ENCODE measurements at regions not wholly inside any gene's neighbourhood (a gene's known extent, or its start where the extent isn't known, plus 50 kb on each side); places are given as distances from the start of the nearest gene placed in this dataset.

- peaks cover 21% of the 10 kb centered on the region for H3K27me3 Mint-ChIP-seq
- H3K27ac Mint-ChIP-seq, result no peak overlapping the region
- H3K4me1 Mint-ChIP-seq (ENCODE audit: low read depth), result peaks cover 6% of the 10 kb centered on the region
- H3K36me3 Mint-ChIP-seq (ENCODE audit: low read depth), result no peaks in the 10 kb centered on the region
- H3K4me3 Mint-ChIP-seq, result no peak overlapping the region
- no peaks in the 10 kb centered on the region for H3K9me3 Mint-ChIP-seq
Measured at GRCh38 chr6:146909376-146909775, 294.8 kb upstream of the STXBP5 start.

DNA sequence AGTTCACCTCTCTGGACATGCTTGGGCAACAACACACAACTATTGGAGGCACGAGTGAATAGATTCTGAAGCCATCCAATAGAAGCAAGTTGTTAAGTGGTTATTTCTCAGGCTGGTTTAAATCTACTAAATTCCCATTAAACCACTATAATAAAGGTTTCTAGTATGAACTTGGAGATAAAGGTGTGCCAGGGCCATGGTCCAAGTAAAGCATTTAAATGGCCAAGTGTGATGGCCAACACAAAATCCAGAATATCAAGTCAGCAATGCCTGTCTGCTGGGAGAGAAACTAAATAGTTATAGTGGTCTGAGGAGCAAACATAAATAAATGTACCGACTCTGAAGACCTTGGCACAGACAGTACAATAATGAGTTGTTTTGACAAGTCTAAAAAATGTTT lies 294.3 kb upstream of the STXBP5 start:
- Mint-ChIP-seq H3K27ac (no peak overlapping the region), H3K9me3 (no peaks in the 10 kb centered on the region), H3K4me1 (ENCODE audit: low read depth) (peaks cover 12% of the 10 kb centered on the region), H3K36me3 (ENCODE audit: low read depth) (no peaks in the 10 kb centered on the region), H3K27me3 (peaks cover 24% of the 10 kb centered on the region), H3K4me3 (no peak overlapping the region)

DNA sequence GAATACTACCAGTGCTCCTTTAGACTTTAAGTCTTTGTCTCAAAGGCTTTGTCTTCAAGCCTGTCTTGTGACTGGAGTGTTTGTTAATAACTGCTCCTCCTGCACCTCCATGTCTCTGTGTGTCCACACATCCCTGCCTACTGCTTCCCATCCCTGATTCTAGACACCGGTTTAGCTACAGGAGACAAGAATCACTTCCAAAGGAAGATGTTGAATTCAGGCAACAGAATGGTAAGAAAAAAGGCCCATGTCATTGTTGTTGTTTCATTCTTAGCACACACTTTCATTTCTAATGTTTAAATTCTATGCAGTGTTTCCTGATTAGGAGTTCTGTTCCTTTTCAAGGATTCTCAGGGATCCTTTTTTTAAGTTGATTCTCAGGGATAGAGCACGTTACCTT lies 293.6 kb upstream of the STXBP5 start:
- Mint-ChIP-seq H3K9me3 (no peaks in the 10 kb centered on the region), H3K27ac (no peak overlapping the region), H3K4me1 (ENCODE audit: low read depth) (peaks cover 19% of the 10 kb centered on the region), H3K27me3 (peaks cover 24% of the 10 kb centered on the region), H3K36me3 (ENCODE audit: low read depth) (no peaks in the 10 kb centered on the region), H3K4me3 (no peak overlapping the region)

- Mint-ChIP-seq H3K4me1 (ENCODE audit: low read depth) (peaks cover 23% of the 10 kb centered on the region), H3K27ac (no peak overlapping the region), H3K36me3 (ENCODE audit: low read depth) (no peaks in the 10 kb centered on the region), H3K4me3 (no peak overlapping the region), H3K9me3 (peaks cover 4% of the 10 kb centered on the region), H3K27me3 (peaks cover 24% of the 10 kb centered on the region)
Measured at GRCh38 chr6:146911635-146912215, 292.5 kb upstream of the STXBP5 start.

DNA sequence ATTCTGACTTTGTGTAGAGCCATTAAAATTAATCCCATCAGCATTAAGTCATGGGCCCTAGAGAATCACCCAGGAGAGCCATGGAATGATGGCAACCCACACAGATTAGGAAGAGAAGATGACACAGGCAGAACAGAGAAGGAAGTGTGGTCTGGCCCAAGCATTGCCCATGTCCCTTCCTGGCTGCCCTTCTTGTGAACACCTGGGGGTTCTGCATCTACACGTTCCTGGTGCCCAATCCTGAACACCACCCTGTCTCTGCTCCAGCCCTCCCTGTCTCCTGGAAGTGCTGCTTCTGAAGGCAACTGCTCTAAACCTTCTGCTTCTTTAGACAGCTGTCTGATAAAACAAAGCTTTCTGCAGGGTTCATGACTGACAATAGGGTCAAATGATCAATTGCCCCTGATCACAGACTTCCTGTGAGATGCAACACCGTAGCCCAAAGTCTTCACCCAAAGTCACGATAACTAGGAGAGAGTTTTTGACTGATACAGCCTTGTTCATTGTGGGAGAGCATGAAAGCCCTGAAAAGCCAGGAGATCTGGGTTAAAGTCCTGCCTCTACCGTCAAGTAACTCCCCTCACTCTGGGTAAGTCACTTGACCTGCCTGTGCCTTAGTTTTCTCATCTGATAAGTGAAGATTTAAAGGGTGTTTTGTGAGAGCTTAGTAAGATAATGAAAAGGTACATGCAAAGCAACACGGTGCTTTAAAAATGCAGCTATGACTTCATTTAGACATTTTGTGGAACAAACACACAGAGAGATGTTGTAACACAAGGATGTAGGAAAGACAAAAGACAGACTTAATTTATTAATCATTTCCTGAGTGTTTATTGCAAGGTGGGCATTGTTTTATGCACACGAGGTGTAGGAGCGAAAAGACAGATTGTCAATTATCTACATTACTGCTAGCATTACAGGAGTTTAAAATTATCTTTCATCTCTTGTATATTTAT lies 291.2 kb upstream of the STXBP5 start:
- no peak overlapping the region for H3K27ac Mint-ChIP-seq

DNA sequence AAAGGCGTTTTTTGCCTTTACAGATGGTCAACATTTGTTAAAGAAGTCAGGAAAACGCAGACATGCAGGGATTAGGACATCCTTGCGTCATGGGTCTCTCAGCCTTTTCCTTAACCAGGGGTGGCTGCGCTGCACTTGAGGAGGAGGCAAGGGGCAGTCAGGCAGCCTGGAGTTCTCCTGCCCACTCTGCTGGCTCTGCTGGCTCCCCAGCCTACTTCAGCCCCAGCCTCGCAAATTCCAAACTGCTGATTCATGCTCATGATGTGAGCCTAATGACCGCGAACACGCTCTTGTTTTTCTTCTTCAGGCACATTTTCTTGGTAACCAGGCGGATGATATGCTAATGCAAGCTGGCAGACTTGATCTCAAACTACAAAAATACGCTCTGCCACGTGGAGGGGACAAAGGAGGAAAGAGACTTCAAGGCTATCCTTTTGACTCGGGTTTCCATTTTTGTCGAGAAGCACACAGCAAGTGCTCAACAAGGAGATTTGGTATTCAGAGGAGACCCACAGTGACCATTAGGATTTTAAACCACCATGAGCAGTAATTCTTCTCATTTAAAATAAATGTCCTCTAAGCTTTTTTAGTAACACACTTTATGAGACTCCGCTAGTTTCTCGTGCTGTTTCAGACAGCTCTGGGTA lies 290.3 kb upstream of the STXBP5 start:
- Mint-ChIP-seq H3K27me3 (peaks cover 20% of the 10 kb centered on the region), H3K36me3 (ENCODE audit: low read depth) (no peaks in the 10 kb centered on the region), H3K27ac (peak overlapping the region; percentile 29), H3K4me1 (ENCODE audit: low read depth) (peaks cover 23% of the 10 kb centered on the region), H3K9me3 (peaks cover 7% of the 10 kb centered on the region), H3K4me3 (peak overlapping the region; percentile 6)

More for the DNA sequence above, 291.2 kb upstream of the STXBP5 start:
- Mint-ChIP-seq H3K27me3 (peaks cover 20% of the 10 kb centered on the region), H3K9me3 (peaks cover 7% of the 10 kb centered on the region), H3K4me1 (ENCODE audit: low read depth) (peaks cover 23% of the 10 kb centered on the region), H3K36me3 (ENCODE audit: low read depth) (no peaks in the 10 kb centered on the region), H3K4me3 (no peak overlapping the region)

DNA sequence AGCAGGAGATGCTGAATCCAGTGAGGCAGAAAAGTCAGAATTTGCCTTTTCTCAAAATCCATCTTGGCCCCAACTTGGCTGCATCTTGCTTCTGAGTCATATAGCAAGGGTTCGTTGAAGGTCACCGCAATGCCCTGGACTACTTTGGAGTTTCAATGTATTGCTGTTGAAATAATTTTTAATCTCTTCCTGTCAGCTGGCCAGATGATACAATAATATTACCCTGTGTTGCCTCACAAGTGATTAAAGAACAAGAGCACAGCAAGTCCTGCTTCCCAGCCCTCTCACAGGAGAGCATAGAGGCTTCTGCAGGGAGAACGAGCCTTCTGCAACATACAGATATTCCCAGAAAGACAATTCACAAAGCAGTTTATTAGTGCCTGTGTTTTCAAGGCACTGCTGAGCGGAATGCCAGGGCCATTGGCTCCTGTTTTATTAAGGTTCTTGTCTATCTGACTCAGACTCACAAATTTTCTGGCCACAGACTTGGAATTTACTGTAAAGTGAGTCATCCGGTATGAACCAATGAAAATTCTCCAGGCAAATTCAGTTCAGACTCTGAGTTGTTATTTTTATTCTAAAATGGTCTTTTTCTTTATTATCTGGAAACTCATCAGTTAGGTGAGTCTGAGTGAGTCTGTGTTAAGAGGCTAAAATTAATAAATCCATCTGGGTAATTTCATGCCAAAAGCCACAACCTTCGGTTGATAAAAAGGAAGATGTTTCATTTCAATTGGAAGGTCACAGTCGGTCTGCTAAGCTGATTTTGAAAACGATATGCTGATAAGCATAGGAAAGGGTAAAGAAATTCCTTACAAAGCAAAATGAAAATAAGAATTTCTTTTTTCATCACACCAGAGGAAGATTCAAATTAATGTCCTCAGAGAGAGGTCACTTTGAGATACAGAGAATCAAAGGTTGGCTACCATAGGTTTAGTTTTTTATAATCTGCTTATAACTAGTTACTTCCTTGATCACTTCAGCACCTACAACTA lies 289.4 kb upstream of the STXBP5 start:
- Mint-ChIP-seq H3K27me3 (peaks cover 20% of the 10 kb centered on the region), H3K9me3 (peaks cover 7% of the 10 kb centered on the region), H3K4me3 (no peak overlapping the region), H3K36me3 (ENCODE audit: low read depth) (no peaks in the 10 kb centered on the region), H3K4me1 (ENCODE audit: low read depth) (peaks cover 23% of the 10 kb centered on the region), H3K27ac (peak overlapping the region; percentile 29)

DNA sequence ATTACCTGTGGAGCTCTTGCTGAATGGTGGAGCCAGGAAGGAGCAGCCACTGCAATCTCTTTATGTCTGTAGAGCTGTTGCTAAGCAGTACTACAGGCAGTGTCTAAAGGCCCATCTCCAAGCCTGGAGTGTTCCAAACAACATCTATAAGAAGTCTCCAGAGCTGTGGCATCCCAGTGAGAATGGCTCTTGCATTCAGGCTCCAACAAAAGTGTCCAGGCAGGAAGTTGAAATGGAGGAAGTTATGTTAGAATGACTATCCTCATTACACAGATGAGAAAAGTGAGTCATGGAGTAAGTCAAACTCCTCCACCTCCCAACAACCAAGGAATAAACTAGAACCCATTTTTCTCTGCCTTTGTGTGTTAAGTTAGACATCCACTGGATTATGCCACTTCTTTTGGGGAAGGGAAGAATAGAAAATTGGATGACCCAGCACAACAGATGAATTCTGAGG lies 288.5 kb upstream of the STXBP5 start:
- Mint-ChIP-seq H3K27ac (no peak overlapping the region), H3K36me3 (ENCODE audit: low read depth) (no peaks in the 10 kb centered on the region), H3K9me3 (peaks cover 7% of the 10 kb centered on the region), H3K4me1 (ENCODE audit: low read depth) (peaks cover 23% of the 10 kb centered on the region), H3K4me3 (no peak overlapping the region), H3K27me3 (peaks cover 20% of the 10 kb centered on the region)

GRCh38 chr6:146916435-146917025 lies 287.7 kb upstream of the STXBP5 start:
- H3K36me3 Mint-ChIP-seq (ENCODE audit: low read depth), result no peaks in the 10 kb centered on the region
- no peak overlapping the region for H3K4me3 Mint-ChIP-seq
- H3K4me1 Mint-ChIP-seq (ENCODE audit: low read depth), result peaks cover 23% of the 10 kb centered on the region
- H3K27me3 Mint-ChIP-seq, result peaks cover 20% of the 10 kb centered on the region
- no peak overlapping the region for H3K27ac Mint-ChIP-seq
- H3K9me3 Mint-ChIP-seq, result peaks cover 7% of the 10 kb centered on the region

- Mint-ChIP-seq H3K36me3 (ENCODE audit: low read depth) (no peaks in the 10 kb centered on the region), H3K27ac (no peak overlapping the region), H3K9me3 (peaks cover 7% of the 10 kb centered on the region)
Measured at GRCh38 chr6:146917182-146917581, 287.0 kb upstream of the STXBP5 start.

GRCh38 chr6:146917979-146918378 lies 286.2 kb upstream of the STXBP5 start:
- Mint-ChIP-seq H3K4me3 (no peak overlapping the region), H3K9me3 (peaks cover 7% of the 10 kb centered on the region), H3K4me1 (ENCODE audit: low read depth) (peaks cover 23% of the 10 kb centered on the region), H3K27me3 (peaks cover 14% of the 10 kb centered on the region), H3K27ac (no peak overlapping the region), H3K36me3 (ENCODE audit: low read depth) (no peaks in the 10 kb centered on the region)

More at GRCh38 chr6:146917182-146917581, 287.0 kb upstream of the STXBP5 start:
- H3K27me3 Mint-ChIP-seq, result peaks cover 20% of the 10 kb centered on the region
- H3K4me1 Mint-ChIP-seq (ENCODE audit: low read depth), result peaks cover 23% of the 10 kb centered on the region
- H3K4me3 Mint-ChIP-seq, result no peak overlapping the region

- H3K4me3 Mint-ChIP-seq, result no peak overlapping the region
- H3K27me3 Mint-ChIP-seq, result peaks cover 7% of the 10 kb centered on the region
- H3K36me3 Mint-ChIP-seq (ENCODE audit: low read depth), result no peaks in the 10 kb centered on the region
- peaks cover 21% of the 10 kb centered on the region for H3K4me1 Mint-ChIP-seq (ENCODE audit: low read depth)
- no peak overlapping the region for H3K27ac Mint-ChIP-seq
- H3K9me3 Mint-ChIP-seq, result peaks cover 7% of the 10 kb centered on the region
Measured at GRCh38 chr6:146919017-146919416, 285.2 kb upstream of the STXBP5 start.

DNA sequence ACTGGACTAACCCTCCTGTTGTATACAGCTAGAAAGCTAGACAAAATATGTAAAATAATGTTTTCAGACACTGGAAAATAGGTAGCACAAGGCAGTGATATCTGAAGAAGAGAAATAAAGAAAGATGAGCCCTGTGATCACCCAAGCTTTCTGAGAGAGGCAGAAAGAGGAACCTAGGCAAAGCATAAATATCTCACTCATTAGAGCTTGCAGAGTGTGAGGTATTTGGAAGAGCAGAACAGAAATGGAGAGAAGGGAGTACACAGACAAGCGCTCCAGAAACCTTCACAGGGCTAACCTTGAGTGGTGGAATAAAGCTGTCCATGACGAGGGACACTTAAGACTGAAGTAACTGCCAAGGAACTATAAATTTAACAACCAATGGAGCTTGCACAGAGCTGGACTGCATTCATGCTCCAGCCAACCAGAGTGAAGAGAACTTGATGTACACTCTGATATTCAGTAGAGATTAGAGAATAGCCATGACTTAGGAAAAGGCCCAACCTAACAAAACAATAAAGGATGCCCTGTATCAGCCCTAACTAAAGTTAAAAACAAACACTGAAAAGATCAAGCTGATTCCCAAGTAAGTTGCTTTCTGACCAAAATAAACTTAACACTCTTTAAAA lies 280.9 kb upstream of the STXBP5 start:
- Mint-ChIP-seq H3K27ac (no peak overlapping the region), H3K4me3 (no peak overlapping the region), H3K27me3 (no peaks in the 10 kb centered on the region), H3K9me3 (no peaks in the 10 kb centered on the region), H3K36me3 (ENCODE audit: low read depth) (no peaks in the 10 kb centered on the region), H3K4me1 (ENCODE audit: low read depth) (no peaks in the 10 kb centered on the region)
